ENCODE measurements at regions not wholly inside any gene's neighbourhood (a gene's known extent, or its start where the extent isn't known, plus 50 kb on each side); places are given as distances from the start of the nearest gene placed in this dataset.

DNA sequence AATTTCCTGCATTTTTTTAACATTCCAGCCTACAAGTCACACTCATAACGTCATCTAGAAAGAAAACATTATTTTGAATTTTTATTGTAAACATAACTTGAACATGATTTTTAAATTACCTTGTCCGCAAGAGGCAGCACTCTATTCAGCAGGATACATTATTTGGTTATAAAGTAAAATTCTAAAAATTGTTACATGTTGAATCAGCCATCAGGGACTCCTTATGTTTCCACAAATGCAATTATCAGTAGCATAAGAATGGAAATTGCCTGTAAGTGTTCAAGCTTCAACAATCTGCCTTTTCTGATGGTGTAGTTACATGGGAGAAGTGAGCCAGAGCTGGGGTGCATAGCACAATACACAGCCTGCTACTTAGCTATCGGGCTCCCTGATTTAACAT is 97.5 kb downstream of the ZNF365 start:
- no peak for DNase-seq (ENCODE audit: low read depth)
- TF ChIP-seq, protein P1, sequence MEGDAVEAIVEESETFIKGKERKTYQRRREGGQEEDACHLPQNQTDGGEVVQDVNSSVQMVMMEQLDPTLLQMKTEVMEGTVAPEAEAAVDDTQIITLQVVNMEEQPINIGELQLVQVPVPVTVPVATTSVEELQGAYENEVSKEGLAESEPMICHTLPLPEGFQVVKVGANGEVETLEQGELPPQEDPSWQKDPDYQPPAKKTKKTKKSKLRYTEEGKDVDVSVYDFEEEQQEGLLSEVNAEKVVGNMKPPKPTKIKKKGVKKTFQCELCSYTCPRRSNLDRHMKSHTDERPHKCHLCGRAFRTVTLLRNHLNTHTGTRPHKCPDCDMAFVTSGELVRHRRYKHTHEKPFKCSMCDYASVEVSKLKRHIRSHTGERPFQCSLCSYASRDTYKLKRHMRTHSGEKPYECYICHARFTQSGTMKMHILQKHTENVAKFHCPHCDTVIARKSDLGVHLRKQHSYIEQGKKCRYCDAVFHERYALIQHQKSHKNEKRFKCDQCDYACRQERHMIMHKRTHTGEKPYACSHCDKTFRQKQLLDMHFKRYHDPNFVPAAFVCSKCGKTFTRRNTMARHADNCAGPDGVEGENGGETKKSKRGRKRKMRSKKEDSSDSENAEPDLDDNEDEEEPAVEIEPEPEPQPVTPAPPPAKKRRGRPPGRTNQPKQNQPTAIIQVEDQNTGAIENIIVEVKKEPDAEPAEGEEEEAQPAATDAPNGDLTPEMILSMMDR (conservative IDR thresholded peaks at IDR 0.05; ENCODE audit: low read depth, low read length): no peak
- no peak overlapping the region for H3K4me3 ChIP-seq (ENCODE audit: low read length)

- DNase-seq (ENCODE audit: low read depth): no peak
- TF ChIP-seq, protein P1 (conservative IDR thresholded peaks at IDR 0.05; ENCODE audit: low read depth, low read length): no peak
- no peak overlapping the region for H3K4me3 ChIP-seq (ENCODE audit: low read length)
These were observed 99.1 kb downstream of the ZNF365 start for GRCh38 chr10:62473241-62473640.

- TF ChIP-seq, protein P1 (conservative IDR thresholded peaks at IDR 0.05; ENCODE audit: low read depth, low read length): no peak
- no peak for DNase-seq (ENCODE audit: low read depth)
- H3K4me3 ChIP-seq (ENCODE audit: low read length): no peak overlapping the region
These were observed 101.4 kb downstream of the ZNF365 start for GRCh38 chr10:62475551-62475950.

- no peak overlapping the region for H3K4me3 ChIP-seq (ENCODE audit: low read length)
- DNase-seq (ENCODE audit: low read depth): no peak
- TF ChIP-seq, protein P1 (conservative IDR thresholded peaks at IDR 0.05; ENCODE audit: low read depth, low read length): no peak
These were observed 105.4 kb downstream of the ZNF365 start for GRCh38 chr10:62479523-62479922.

DNA sequence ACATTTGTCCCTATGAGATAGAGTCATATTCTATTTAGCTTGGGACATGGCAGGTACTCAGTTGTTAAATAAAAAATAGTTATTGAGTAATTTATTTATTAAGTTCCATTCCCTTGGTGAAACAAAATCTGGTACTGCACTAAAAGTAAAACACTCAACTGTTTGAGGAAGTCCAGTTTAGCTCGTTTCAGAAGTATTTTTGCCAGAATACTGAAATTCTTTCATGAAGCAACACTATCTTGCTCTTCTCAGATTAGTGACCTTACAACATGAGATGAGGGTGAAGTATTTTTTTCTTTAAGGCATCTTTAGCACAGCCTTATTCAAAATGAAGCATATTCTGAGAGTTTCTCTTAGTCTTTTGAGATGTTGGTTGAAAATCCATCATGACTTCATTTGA is 106.0 kb downstream of the ZNF365 start:
- no peak for DNase-seq (ENCODE audit: low read depth)
- TF ChIP-seq, protein P1 (conservative IDR thresholded peaks at IDR 0.05; ENCODE audit: low read depth, low read length): no peak
- H3K4me3 ChIP-seq (ENCODE audit: low read length): no peak overlapping the region

DNA sequence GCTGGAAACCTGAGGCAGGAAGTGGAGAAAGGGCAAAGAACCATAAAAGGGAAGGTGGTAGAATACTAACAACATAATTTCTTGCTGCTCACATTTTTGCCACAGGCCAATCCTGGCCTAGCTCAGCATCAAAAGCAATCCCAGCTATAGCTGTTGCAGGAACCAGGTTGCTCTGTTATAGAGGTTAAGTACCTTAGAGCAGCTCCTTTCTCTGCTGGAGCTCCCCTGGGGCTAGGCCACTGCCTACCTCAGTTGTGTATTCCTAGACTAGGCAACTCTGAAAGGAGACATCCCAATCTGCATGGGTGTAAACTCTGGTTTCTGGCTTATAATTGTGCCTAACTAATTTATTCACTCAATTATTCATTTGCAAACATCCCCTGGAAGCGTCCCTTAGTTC is 108.4 kb downstream of the ZNF365 start:
- TF ChIP-seq, protein P1 (conservative IDR thresholded peaks at IDR 0.05; ENCODE audit: low read depth, low read length): no peak
- DNase-seq (ENCODE audit: low read depth): no peak
- no peak overlapping the region for H3K4me3 ChIP-seq (ENCODE audit: low read length)

- no peak overlapping the region for H3K4me3 ChIP-seq (ENCODE audit: low read length)
- TF ChIP-seq, protein P1 (conservative IDR thresholded peaks at IDR 0.05; ENCODE audit: low read depth, low read length): no peak
- DNase-seq (ENCODE audit: low read depth): no peak
These were observed 117.4 kb downstream of the ZNF365 start for GRCh38 chr10:62491597-62491996.
